ENCODE measurements at regions not wholly inside any gene's neighbourhood (a gene's known extent, or its start where the extent isn't known, plus 50 kb on each side); places are given as distances from the start of the nearest gene placed in this dataset.
"Not testable (repeated sequence)": the region's sequence is repeated elsewhere in the genome, so short reads cannot be mapped to it uniquely, and the experiment has no call there.

- DNase-seq = no peak
These were observed 230.3 kb upstream of the PTPRD start for GRCh38 chr9:10843151-10843550.

- DNase-seq = no peak
These were observed 243.0 kb upstream of the PTPRD start for GRCh38 chr9:10855847-10856246.

GRCh38 chr9:10858817-10859216 lies 246.0 kb upstream of the PTPRD start:
- no peak for DNase-seq

- DNase-seq = no peak
These were observed 250.7 kb upstream of the PTPRD start for GRCh38 chr9:10863476-10863875.

GRCh38 chr9:10867194-10867593 lies 254.4 kb upstream of the PTPRD start:
- DNase-seq = no peak

- no peak for DNase-seq
These were observed 256.9 kb upstream of the PTPRD start for GRCh38 chr9:10869687-10870086.

- DNase-seq = no peak
These were observed 261.2 kb upstream of the PTPRD start for GRCh38 chr9:10873999-10874398.

- no peak for DNase-seq
These were observed 262.9 kb upstream of the PTPRD start for GRCh38 chr9:10875752-10876151.

GRCh38 chr9:10876333-10876732 lies 263.5 kb upstream of the PTPRD start:
- DNase-seq = no peak

GRCh38 chr9:10890266-10890665 lies 277.5 kb upstream of the PTPRD start:
- not testable (repeated sequence) for DNase-seq

GRCh38 chr9:10899509-10899908 lies 286.7 kb upstream of the PTPRD start:
- DNase-seq = no peak

- DNase-seq = no peak
These were observed 291.2 kb upstream of the PTPRD start for GRCh38 chr9:10903969-10904368.

- no peak for DNase-seq
These were observed 298.0 kb upstream of the PTPRD start for GRCh38 chr9:10910779-10911178.

- DNase-seq = no peak
These were observed 298.6 kb upstream of the PTPRD start for GRCh38 chr9:10911373-10911772.

- no peak for DNase-seq
These were observed 304.2 kb upstream of the PTPRD start for GRCh38 chr9:10917001-10917400.

GRCh38 chr9:10921671-10922070 lies 308.9 kb upstream of the PTPRD start:
- DNase-seq = no peak

- no peak for DNase-seq
These were observed 313.1 kb upstream of the PTPRD start for GRCh38 chr9:10925896-10926295.

- DNase-seq = no peak
These were observed 315.6 kb upstream of the PTPRD start for GRCh38 chr9:10928372-10928771.

- no peak for DNase-seq
These were observed 317.3 kb upstream of the PTPRD start for GRCh38 chr9:10930081-10930480.

GRCh38 chr9:10946676-10947410 lies 334.0 kb upstream of the PTPRD start:
- DNase-seq = no peak

GRCh38 chr9:10957878-10958277 lies 345.1 kb upstream of the PTPRD start:
- DNase-seq = no peak

- no peak for DNase-seq
These were observed 349.1 kb upstream of the PTPRD start for GRCh38 chr9:10961883-10962282.

GRCh38 chr9:10983251-10983650 lies 370.4 kb upstream of the PTPRD start:
- no peak for DNase-seq

- DNase-seq = no peak
These were observed 386.8 kb upstream of the PTPRD start for GRCh38 chr9:10999646-11000045.

- DNase-seq = no peak
These were observed 388.7 kb upstream of the PTPRD start for GRCh38 chr9:11001546-11001945.
